ENCODE measurements at regions not wholly inside any gene's neighbourhood (a gene's known extent, or its start where the extent isn't known, plus 50 kb on each side); places are given as distances from the start of the nearest gene placed in this dataset.

DNA sequence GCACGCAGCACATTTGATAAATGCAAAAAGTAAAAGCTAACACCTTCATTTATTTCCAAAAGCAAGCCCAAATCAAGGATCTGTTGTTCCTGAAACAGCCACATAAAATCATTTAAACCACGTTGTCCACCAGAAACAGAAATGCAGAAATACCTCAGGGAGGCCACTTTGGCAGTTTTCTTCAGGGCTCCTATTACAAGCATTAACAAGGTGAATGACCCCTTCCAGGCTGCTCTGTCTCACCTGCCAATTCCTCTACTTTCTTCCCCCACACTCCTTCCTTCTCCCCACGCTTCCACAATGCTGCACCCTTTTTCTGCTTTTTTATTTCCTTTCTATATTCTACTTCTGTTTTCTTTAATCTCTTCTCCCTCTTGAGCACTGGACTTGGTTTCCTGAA lies 55.0 kb upstream of the PTGFRN start:
- Histone ChIP-seq H3K27me3 (no peaks in the 10 kb centered on the region), H3K36me3 (no peaks in the 10 kb centered on the region), H3K9me3 (no peaks in the 10 kb centered on the region), H3K27ac (no peak overlapping the region), H3K4me3 (no peak overlapping the region), H3K4me1 (no peaks in the 10 kb centered on the region), H3K9ac (ENCODE audit: low read depth in 2 of 2, low read length in 2 of 2) (peak overlapping the region in 1 of 2 donors; percentile 15)
- no peak for DNase-seq
- TF ChIP-seq, protein P1, sequence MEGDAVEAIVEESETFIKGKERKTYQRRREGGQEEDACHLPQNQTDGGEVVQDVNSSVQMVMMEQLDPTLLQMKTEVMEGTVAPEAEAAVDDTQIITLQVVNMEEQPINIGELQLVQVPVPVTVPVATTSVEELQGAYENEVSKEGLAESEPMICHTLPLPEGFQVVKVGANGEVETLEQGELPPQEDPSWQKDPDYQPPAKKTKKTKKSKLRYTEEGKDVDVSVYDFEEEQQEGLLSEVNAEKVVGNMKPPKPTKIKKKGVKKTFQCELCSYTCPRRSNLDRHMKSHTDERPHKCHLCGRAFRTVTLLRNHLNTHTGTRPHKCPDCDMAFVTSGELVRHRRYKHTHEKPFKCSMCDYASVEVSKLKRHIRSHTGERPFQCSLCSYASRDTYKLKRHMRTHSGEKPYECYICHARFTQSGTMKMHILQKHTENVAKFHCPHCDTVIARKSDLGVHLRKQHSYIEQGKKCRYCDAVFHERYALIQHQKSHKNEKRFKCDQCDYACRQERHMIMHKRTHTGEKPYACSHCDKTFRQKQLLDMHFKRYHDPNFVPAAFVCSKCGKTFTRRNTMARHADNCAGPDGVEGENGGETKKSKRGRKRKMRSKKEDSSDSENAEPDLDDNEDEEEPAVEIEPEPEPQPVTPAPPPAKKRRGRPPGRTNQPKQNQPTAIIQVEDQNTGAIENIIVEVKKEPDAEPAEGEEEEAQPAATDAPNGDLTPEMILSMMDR (IDR thresholded peaks at IDR 0.05): no peak
- intact Hi-C loops (cut with DNase I): loop anchor here (10.0 kb wide), 1 partner anchor 200 kb away; no protein-coding TSS in a partner anchor

DNA sequence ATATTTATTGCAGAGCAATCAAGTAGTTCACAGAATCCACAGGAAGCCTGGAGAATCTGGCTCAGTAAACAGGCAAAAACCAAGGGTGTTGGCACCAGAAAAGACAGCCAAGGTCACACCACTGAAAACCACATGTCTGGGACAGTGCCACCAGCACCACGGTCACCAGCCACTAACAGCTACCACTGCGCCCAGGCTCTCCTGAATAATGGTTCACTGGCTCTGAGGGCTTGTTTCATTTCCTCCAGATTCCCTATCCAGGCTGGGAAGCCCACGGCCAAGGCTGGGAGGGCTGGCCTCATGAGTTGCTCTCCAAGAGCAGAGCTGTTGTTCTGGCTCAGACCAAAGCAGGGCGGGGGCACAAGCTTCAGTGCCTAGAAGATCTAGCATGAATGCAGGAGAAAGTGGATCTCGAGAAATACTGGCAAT lies 54.5 kb upstream of the PTGFRN start:
- Histone ChIP-seq H3K4me3 (no peak overlapping the region), H3K36me3 (no peaks in the 10 kb centered on the region), H3K9me3 (no peaks in the 10 kb centered on the region), H3K9ac (ENCODE audit: low read depth in 2 of 2, low read length in 2 of 2) (no peak overlapping the region), H3K4me1 (no peaks in the 10 kb centered on the region), H3K27me3 (no peaks in the 10 kb centered on the region), H3K27ac (no peak overlapping the region)
- DNase-seq: peak; percentile 49
- TF ChIP-seq, protein P1 (IDR thresholded peaks at IDR 0.05): no peak
- intact Hi-C loops (cut with DNase I): loop anchor here (10.0 kb wide), 1 partner anchor 200 kb away; no protein-coding TSS in a partner anchor

DNA sequence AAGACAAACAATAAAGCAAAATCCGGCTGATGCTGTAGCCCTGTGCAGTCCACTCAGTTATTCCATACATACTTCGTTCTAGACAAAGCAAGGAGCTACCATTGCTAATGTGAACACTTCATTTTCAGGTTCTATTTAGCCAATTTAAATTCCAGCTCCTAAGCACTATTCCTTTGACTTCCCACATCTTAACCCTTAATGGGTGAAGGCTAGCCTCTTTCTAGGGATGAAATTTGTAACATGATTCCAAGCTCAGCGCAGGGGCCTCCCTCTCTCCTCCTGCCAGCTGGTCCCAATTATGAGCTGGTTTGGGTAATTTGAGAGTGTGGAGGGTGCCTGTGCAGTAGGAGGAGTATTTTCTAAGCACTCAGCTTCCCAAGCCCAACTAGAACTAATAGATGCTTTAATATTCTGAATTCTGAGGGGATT lies 53.9 kb upstream of the PTGFRN start:
- DNase-seq: no peak
- Histone ChIP-seq H3K27me3 (no peaks in the 10 kb centered on the region), H3K9me3 (no peaks in the 10 kb centered on the region), H3K27ac (no peak overlapping the region), H3K36me3 (no peaks in the 10 kb centered on the region), H3K9ac (ENCODE audit: low read depth in 2 of 2, low read length in 2 of 2) (no peak overlapping the region), H3K4me1 (no peaks in the 10 kb centered on the region), H3K4me3 (no peak overlapping the region)
- intact Hi-C loops (cut with DNase I): loop anchor here (10.0 kb wide), 1 partner anchor 199 kb away; no protein-coding TSS in a partner anchor
- TF ChIP-seq, protein P1 (IDR thresholded peaks at IDR 0.05): no peak

DNA sequence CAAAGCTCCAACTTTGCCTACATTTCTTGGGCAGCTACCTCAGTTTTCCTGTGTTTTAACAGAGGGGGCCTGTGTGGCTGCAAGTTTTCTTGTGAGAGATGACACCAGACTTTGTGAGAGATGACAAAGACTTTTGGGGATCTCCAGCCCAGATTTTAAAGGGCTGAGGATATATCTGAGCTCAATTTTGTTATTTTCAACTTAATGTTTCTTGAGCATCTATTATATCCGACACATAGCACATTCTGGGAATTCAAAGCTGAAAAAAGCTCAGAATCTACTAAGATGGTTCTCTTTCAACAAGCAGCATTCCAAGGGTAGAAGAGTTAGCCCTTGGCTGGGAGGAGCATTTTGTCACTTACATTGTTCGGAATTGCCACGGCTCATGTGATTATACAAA lies 53.4 kb upstream of the PTGFRN start:
- Histone ChIP-seq H3K9me3 (no peaks in the 10 kb centered on the region), H3K9ac (ENCODE audit: low read depth in 2 of 2, low read length in 2 of 2) (no peak overlapping the region), H3K36me3 (no peaks in the 10 kb centered on the region), H3K27me3 (no peaks in the 10 kb centered on the region), H3K4me3 (no peak overlapping the region), H3K4me1 (no peaks in the 10 kb centered on the region), H3K27ac (no peak overlapping the region)
- TF ChIP-seq, protein P1 (IDR thresholded peaks at IDR 0.05): no peak
- intact Hi-C loops (cut with DNase I): loop anchor here (10.0 kb wide), 1 partner anchor 198 kb away; no protein-coding TSS in a partner anchor
- no peak for DNase-seq

DNA sequence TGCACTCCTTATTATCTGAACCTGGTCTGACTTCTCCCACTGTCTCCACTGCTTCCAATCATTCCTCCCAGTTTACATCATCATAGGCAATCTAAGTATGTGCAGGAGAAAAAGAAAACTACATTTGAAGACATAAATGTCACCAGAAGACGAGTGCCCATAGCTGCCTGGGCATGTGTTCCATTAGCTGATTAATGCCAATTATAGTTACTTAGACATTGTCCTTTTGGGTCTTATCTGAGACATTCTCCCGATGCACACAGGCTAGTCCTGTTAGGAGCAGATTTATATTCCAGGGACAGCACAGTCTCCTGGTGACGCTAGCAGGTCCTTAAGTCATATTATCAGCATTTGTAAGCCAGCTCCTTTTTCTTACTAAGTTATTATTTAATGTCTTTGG lies 52.6 kb upstream of the PTGFRN start:
- Histone ChIP-seq H3K4me3 (no peak overlapping the region), H3K9me3 (no peaks in the 10 kb centered on the region), H3K4me1 (no peaks in the 10 kb centered on the region), H3K36me3 (no peaks in the 10 kb centered on the region), H3K27ac (no peak overlapping the region), H3K9ac (ENCODE audit: low read depth in 2 of 2, low read length in 2 of 2) (no peak overlapping the region), H3K27me3 (no peaks in the 10 kb centered on the region)
- intact Hi-C loops (cut with DNase I): loop anchor here (10.0 kb wide), 1 partner anchor 198 kb away; no protein-coding TSS in a partner anchor
- no peak for DNase-seq
- TF ChIP-seq, protein P1 (IDR thresholded peaks at IDR 0.05): no peak
